Muscle of arm (tissue), 1 donor: ENCODE measurements at regions not wholly inside any gene's neighbourhood (a gene's known extent, or its start where the extent isn't known, plus 50 kb on each side); places are given as distances from the start of the nearest gene placed in this dataset.
"Not testable (repeated sequence)": the region's sequence is repeated elsewhere in the genome, so short reads cannot be mapped to it uniquely, and the experiment has no call there.

ENCODE experiments used
- DNase-seq: peaks from one replicate; pipeline ENCODE4 v3.0.0-alpha.2; 2013

DNA sequence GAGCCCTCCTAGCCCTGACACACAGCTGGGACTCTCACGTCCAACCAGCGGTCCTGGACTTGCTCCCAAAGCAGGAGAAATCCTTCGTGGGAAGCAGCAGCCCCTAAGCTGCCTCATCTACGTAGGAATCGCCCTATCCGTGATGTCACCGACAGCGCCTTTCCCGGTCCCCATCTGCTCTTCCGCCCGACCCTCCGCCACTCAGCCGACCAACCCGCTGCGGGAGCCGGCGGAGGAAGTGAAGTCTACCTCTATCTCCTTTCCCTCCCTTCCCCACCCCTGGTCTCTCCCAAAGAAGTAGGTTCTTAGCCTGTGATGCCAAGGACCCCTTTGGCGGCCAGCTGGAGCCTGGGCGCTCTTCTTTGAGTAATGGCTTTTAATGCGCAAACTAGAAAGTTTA is 272.1 kb downstream of the FAM72C start:
- DNase-seq: no peak

GRCh38 chr1:143699115-143699514 is 272.7 kb downstream of the FAM72C start:
- DNase-seq: no peak

DNA sequence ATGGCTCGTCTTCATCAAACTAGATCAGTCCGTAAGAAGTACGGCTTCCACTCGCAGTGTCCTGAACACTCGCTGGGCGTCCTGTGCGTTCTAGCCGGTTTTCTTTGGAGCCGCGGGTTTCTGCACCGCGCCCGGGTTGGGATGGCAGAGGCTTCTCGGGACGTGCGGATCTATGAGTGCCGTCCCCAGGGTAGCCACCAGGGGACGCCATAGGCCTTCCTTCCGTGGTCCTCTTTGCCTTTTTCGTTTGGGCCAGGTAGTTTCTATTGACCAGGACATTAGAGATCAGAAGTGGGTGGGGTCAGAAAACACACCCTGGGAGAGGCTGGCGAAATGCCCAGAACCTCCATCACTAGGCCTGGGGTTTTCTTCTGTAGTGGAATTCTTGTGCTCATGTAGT is 273.8 kb downstream of the FAM72C start:
- DNase-seq: no peak

GRCh38 chr1:143694085-143694484 is 277.7 kb downstream of the FAM72C start:
- DNase-seq: no peak

DNA sequence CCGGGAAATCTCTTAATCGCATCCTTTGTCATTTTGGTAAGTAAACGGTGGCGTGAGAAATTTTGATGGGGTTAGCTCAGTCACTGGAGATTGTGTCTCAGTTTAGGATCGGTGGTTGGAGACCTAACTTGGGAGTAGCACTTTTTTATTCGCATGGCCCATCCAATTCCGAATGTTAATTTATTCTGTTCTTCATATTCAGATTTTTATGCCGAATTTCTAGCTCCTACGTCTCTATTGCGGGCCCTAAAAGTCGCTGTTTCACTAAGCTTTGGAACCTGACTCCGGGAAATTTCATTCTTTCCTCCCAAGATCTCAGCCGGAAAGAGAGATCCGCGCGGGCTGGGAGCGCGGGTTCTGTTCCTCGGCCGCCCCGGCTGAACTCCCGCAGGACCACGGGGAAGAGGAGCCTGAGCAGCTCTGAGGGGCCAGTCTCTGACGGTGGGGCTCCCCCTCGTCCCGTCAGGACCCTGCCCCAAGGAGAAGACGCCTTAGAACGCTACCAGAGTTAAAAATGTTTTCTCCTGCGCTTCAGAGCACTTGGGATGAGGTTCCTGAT is 279.7 kb downstream of the FAM72C start:
- DNase-seq: no peak

GRCh38 chr1:143691400-143691891 is 280.3 kb downstream of the FAM72C start:
- DNase-seq: no peak

- no peak for DNase-seq
Measured at GRCh38 chr1:143689781-143690180, 282.0 kb downstream of the FAM72C start.

DNA sequence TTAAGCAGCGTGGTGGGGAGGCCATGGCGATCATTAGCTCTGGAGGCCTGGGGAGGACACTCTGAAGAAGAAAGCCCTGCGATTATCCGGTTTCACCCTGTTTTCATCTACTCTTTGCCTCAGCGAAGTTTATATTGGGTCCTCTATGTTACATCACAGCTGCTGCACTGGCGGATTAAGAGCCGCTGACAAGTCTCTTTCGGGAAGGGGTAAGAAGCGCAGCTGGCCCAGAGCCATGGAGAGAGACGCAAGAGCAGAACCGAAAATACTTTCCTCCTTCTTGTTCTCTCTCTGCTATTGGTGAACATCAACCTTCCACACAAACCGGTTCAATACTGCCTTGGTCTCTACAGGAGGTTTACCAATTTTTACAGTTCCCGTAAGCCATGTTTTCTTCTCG is 291.5 kb downstream of the FAM72C start:
- no peak for DNase-seq

DNA sequence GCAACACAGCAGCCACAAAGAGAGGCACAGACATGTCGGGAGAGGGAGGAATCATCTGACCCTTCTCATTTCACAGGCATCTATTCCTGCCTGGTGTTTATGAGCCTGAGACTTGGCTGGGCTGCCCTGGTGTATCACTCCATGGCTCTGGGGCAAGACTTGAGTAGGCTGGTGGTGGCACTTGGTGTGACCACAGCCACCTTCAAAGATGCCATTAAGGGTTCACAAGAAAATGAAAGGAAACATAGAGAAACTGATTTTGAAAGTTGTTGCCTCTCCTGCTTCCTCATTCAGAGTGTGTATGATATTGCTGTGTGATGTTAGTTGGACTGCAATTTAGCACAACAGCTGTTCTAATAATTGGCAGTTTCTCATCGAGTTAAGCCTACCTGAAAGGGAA is 298.8 kb downstream of the FAM72C start:
- no peak for DNase-seq

DNA sequence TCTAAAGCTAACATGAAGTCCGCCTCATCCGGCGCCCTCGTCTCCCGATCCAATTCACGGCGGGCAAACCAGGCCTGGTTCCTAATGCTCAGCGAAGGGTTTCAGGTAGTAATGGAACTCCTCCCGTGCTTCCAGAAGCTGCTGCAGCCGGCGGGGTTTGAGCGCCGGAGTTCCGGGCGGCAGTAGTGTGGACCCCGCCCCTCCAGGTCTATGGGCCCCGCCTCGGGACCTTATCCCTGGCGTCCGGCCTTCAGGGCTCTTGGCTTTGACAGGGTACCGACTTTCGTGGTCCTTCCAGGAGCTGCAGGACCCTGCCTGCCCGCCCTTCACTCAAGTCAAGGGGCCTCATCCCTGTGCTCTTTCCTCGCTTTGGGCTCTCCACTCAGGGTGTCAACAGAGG is 304.1 kb downstream of the FAM72C start:
- no peak for DNase-seq

DNA sequence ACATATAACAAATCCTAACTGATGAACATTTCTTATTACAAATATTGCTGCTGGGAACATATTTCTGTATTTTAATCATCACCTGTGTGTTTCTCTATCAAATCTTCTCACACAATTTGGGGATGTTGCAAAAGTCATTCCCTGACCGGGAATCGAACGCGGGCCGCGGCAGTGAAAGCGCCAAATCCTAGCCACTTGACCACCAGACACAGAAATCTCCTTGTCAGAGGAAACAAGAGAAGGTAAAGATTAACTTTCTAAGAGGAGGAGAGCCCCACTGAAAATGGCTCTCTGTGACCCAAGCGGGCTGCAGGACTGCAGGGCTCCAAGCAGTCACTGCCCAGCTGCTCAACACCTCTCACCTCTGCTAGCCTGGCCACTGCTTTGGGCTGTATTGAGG is 304.9 kb downstream of the FAM72C start:
- DNase-seq: no peak

- no peak for DNase-seq
Measured at GRCh38 chr1:143665606-143666005, 306.2 kb downstream of the FAM72C start.

DNA sequence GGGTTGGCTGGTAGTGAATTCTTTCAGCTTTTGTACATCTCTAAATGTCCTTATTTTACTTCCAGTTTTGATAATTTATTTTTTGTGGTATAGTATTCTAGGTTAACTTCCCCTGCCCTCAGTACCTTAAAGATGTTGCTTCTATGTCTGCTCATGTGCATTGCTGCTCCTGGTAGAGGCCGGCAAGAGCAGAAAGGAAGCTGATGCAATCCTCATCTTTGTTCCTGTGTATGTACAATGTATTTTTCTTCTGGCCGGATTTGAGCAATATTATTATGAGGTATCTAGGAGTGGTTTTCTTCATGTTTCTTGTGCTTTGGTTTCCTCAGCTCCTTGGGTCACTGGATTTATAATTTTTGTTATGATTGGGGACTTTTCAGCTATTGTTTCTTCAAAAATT is 308.7 kb downstream of the FAM72C start:
- not testable (repeated sequence) for DNase-seq

GRCh38 chr1:143661418-143662101 is 310.2 kb downstream of the FAM72C start:
- DNase-seq: no peak

GRCh38 chr1:143660354-143660941 is 311.3 kb downstream of the FAM72C start:
- DNase-seq: no peak

- DNase-seq: no peak
Measured at GRCh38 chr1:143653429-143653802, 318.4 kb downstream of the FAM72C start.

GRCh38 chr1:143652744-143653428 is 318.9 kb downstream of the FAM72C start:
- no peak for DNase-seq

- DNase-seq: no peak
Measured at GRCh38 chr1:143652187-143652586, 319.6 kb downstream of the FAM72C start.

- no peak for DNase-seq
Measured at GRCh38 chr1:143651350-143651992, 320.3 kb downstream of the FAM72C start.

DNA sequence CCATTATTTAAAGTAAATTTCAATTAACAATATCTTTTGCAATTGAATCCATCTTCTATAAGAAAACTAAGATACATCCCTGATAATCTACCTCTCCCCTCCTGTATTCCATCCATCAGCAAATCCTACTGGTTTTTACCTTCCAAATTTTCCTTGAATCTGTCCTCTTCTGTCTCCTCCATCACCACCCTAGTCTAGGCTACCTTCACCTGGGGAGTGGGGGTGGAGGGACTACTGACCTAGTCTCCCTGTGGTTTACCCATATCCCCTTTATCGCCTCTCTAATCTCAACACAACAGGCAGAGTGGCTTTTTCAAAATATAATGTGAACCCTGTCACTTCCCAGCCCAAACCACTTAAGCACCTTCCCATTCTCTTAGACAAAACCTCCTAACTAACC is 327.8 kb downstream of the FAM72C start:
- DNase-seq: not testable (repeated sequence)

GRCh38 chr1:143643148-143643885 is 328.5 kb downstream of the FAM72C start:
- no peak for DNase-seq

DNA sequence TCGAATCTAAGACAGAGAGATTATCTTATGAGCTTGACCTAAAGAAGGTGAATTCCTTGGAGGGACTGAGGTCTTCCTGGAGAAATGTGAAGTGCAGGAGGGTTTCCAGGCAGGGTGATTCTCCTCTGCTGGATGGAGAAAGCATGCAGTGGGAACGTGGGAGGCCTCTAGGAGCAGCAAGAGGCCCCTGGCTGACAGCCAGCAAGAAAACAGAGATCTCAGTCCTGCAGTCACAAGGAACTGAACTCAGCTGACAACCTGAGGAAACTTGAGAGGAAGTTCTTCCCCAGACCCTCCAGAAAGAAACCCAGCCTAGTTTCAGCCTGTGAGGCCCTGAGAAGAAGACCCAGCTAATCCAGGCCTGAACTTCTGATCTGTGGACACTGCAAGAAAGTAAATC is 345.9 kb downstream of the FAM72C start:
- no peak for DNase-seq
